Nephron (organoid): ENCODE measurements at regions not wholly inside any gene's neighbourhood (a gene's known extent, or its start where the extent isn't known, plus 50 kb on each side); places are given as distances from the start of the nearest gene placed in this dataset.

Experiments
- H3K27ac Mint-ChIP-seq, 3 experiments: 2 replicates each; pipeline ENCODE4 v1.8.0; 2020; ENCODE audit warnings: mixed read lengths in 3 of 3, mild to moderate bottlenecking in 2 of 3, moderate library complexity in 1 of 3
- H3K27me3 Mint-ChIP-seq: 2 replicates; pipeline ENCODE4 v1.8.0; 2021; ENCODE audit warnings: low read depth, mild to moderate bottlenecking, moderate library complexity, mixed read lengths
- H3K36me3 Mint-ChIP-seq: 2 replicates; pipeline ENCODE4 v1.8.0; 2020; ENCODE audit warnings: low read depth, mixed read lengths
- H3K4me1 Mint-ChIP-seq: 2 replicates; pipeline ENCODE4 v1.8.0; 2020; ENCODE audit warnings: mixed read lengths
- H3K4me3 Mint-ChIP-seq, 3 experiments: 2 replicates each; pipeline ENCODE4 v1.8.0; 2020; ENCODE audit warnings: mild to moderate bottlenecking in 3 of 3, mixed read lengths in 3 of 3, moderate library complexity in 2 of 3
- H3K9me3 Mint-ChIP-seq: 2 replicates; pipeline ENCODE4 v1.8.0; 2020; ENCODE audit warnings: mixed read lengths
- TF ChIP-seq, protein P1 (sequence below), 3 experiments: fragments of 200-600 bp; sonication (generic); IDR thresholded peaks; one replicate each; pipeline ENCODE4 v1.5.0; 2021; ENCODE audit warnings: antibody characterized with exemption in 3 of 3; ENCODE audit not compliant: unreplicated experiment in 3 of 3

GRCh38 chr22:22710719-22711531, 66.5 kb downstream of the GGTLC2 start:
- TF ChIP-seq, protein P1, sequence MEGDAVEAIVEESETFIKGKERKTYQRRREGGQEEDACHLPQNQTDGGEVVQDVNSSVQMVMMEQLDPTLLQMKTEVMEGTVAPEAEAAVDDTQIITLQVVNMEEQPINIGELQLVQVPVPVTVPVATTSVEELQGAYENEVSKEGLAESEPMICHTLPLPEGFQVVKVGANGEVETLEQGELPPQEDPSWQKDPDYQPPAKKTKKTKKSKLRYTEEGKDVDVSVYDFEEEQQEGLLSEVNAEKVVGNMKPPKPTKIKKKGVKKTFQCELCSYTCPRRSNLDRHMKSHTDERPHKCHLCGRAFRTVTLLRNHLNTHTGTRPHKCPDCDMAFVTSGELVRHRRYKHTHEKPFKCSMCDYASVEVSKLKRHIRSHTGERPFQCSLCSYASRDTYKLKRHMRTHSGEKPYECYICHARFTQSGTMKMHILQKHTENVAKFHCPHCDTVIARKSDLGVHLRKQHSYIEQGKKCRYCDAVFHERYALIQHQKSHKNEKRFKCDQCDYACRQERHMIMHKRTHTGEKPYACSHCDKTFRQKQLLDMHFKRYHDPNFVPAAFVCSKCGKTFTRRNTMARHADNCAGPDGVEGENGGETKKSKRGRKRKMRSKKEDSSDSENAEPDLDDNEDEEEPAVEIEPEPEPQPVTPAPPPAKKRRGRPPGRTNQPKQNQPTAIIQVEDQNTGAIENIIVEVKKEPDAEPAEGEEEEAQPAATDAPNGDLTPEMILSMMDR (IDR thresholded peaks at IDR 0.05; ENCODE audit: unreplicated experiment in 3 of 3): peak; percentile 82 to 90 (median 88)
- Mint-ChIP-seq H3K36me3 (no peaks in the 10 kb centered on the region), H3K27ac (no peak overlapping the region), H3K27me3 (peaks cover 58% of the 10 kb centered on the region), H3K4me1 (no peaks in the 10 kb centered on the region), H3K4me3 (no peak overlapping the region), H3K9me3 (no peaks in the 10 kb centered on the region)

DNA sequence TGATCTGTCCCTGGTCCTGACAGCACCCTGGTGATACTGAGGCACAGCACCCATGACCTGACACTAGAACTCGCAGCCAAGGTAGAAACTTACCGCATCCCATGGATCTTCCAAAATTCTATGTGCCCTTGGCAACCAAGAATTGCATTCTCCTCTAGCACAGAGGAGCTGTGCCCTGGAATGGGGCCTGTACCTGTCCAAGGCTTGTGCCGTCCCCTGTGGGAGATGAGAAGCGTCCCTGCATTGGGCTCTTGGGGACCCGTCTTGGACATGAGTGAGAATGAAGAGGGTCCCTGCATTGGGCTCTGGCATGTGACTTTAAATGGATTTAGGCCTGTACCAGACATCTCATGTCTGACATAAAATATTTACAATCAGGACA, 67.1 kb downstream of the GGTLC2 start:
- H3K4me3 Mint-ChIP-seq: no peak overlapping the region
- no peaks in the 10 kb centered on the region for H3K4me1 Mint-ChIP-seq
- H3K27ac Mint-ChIP-seq: no peak overlapping the region
- H3K36me3 Mint-ChIP-seq: no peaks in the 10 kb centered on the region
- TF ChIP-seq, protein P1 (IDR thresholded peaks at IDR 0.05; ENCODE audit: unreplicated experiment in 3 of 3): no peak
- no peaks in the 10 kb centered on the region for H3K9me3 Mint-ChIP-seq
- peaks cover 53% of the 10 kb centered on the region for H3K27me3 Mint-ChIP-seq

DNA sequence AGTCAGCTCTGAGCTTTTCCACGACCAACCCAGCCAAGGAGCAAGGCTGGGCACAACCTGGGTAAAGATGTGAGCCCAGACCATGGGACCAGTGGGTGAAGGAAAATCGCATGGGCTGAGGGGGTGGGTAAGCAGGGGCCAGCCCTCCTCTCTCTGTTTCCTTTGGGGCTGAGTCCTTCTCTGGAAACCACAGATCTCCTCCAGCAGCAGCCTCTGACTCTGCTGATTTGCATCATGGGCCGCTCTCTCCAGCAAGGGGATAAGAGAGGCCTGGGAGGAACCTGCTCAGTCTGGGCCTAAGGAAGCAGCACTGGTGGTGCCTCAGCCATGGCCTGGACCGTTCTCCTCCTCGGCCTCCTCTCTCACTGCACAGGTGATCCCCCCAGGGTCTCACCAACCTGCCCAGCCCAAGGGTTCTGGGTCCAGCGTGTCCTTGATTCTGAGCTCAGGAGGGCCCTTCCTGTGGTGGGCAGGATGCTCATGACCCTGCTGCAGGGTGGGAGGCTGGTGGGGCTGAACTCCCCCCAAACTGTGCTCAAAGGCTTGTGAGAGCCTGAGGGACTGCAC, 67.8 kb downstream of the GGTLC2 start:
- Mint-ChIP-seq H3K4me3 (no peak overlapping the region), H3K4me1 (no peaks in the 10 kb centered on the region), H3K36me3 (no peaks in the 10 kb centered on the region), H3K27me3 (peaks cover 51% of the 10 kb centered on the region), H3K9me3 (no peaks in the 10 kb centered on the region), H3K27ac (no peak overlapping the region)
- TF ChIP-seq, protein P1 (IDR thresholded peaks at IDR 0.05; ENCODE audit: unreplicated experiment in 3 of 3): no peak

GRCh38 chr22:22712666-22713365, 68.4 kb downstream of the GGTLC2 start:
- H3K36me3 Mint-ChIP-seq: no peaks in the 10 kb centered on the region
- H3K27me3 Mint-ChIP-seq: peaks cover 52% of the 10 kb centered on the region
- TF ChIP-seq, protein P1 (IDR thresholded peaks at IDR 0.05; ENCODE audit: unreplicated experiment in 3 of 3): no peak
- H3K4me3 Mint-ChIP-seq: no peak overlapping the region
- no peaks in the 10 kb centered on the region for H3K4me1 Mint-ChIP-seq
- no peak overlapping the region for H3K27ac Mint-ChIP-seq
- no peaks in the 10 kb centered on the region for H3K9me3 Mint-ChIP-seq

- H3K9me3 Mint-ChIP-seq: no peaks in the 10 kb centered on the region
- no peaks in the 10 kb centered on the region for H3K4me1 Mint-ChIP-seq
- TF ChIP-seq, protein P1 (IDR thresholded peaks at IDR 0.05; ENCODE audit: unreplicated experiment in 3 of 3): no peak
- H3K4me3 Mint-ChIP-seq: no peak overlapping the region
- H3K27me3 Mint-ChIP-seq: peaks cover 51% of the 10 kb centered on the region
- no peaks in the 10 kb centered on the region for H3K36me3 Mint-ChIP-seq
- H3K27ac Mint-ChIP-seq: no peak overlapping the region
Observed at GRCh38 chr22:22713416-22713815, 69.0 kb downstream of the GGTLC2 start.
